GM18858 (cell line): ENCODE measurements at regions not wholly inside any gene's neighbourhood (a gene's known extent, or its start where the extent isn't known, plus 50 kb on each side); places are given as distances from the start of the nearest gene placed in this dataset.
"Not testable (repeated sequence)": the region's sequence is repeated elsewhere in the genome, so short reads cannot be mapped to it uniquely, and the experiment has no call there.

Source experiments
- ATAC-seq: cut with Tn5 transposase; IDR thresholded peaks from one replicate; pipeline ENCODE4 v1.9.1; 2021; ENCODE audit not compliant: unreplicated experiment

DNA sequence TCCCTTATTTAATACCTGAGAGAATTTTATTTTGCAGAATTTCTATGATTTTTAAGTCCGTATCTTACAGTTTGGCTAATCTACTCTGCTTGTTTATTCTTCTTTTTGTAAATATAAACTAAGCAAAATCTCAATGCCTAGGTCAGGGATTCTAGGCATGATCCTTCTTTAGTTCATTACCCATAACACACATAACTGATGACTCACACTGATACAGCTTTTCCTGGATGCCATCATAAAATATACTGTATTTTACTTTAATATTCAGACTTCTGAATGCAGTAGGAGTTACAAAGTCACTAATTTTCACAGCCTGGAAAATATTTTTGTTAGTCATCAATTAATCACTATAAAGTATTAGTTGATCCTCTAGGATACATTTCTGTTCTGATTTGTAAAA, 898.2 kb upstream of the RAG2 start:
- ATAC-seq = no peak

DNA sequence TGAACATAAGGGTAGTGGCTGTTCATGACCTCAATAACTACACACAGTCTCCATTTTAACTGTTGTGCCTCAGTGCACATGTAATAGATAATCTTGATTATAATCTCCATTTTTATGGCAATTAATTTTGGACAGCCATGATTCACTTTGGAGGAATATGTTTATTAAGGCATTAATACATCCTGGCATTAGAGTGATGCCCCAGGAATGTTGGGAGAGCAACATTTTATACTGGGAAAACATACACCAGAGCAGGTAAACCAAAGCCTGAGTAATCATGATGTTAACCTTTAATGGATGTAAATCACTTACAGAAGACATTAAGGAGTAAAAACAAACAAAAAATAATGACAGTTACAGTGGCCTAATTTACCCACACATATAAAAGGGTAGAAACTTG, 886.3 kb upstream of the RAG2 start:
- no peak for ATAC-seq

DNA sequence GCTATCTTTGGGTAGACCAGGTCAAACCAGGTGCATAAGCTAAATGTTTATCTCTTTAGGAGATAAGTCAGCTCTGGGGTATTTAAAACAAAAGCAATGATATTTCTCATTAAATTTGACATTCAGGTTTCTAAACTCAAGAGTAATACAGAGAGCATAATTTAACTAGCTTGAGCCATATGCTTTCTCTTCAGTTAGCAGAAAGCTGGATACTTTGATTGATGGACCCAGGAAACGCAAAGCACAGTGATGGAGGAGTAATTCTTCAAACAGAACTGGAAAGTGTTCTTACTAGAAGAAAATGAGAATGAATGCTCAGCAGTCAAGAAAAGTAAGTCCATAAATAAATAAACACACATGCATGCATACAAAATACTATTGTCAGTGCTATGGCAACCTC, 885.7 kb upstream of the RAG2 start:
- ATAC-seq = no peak

DNA sequence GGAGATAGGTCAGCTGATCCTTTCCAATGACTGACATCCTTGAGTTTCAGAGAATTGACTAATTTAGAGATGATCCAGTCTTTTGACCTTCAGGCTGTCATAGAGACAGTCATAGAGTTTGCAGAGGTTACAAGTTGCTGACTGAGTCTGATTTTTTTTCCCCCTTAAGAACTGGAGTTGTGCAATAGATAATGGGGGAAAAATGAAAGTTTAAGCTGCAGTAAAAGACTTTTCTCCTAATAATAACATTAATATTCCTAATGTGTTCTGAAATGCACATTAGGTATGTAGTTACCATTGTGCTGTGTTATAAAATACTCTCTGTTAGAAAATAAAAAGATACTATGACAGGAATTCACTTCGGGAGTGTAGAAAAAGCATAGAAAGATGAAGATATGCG, 876.9 kb upstream of the RAG2 start:
- ATAC-seq = no peak

DNA sequence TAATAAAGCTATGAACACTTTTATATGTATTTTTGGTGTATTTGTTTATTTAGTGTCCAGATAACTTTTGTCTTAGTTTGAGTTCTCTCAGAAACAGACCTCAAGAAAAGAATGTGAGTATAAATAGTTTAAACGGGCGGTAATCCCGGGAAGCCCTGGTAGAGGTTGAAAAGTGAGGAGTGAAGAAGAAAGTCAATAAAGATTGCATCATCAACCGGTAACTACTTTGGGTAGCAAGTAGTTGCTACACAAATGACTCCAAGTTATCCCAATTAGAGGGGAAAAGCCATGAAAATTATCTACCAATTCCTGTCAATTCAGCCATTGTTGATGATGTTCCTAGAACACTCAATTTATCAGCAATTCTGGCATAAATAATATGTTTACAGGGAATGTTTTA, 870.3 kb upstream of the RAG2 start:
- ATAC-seq = no peak

DNA sequence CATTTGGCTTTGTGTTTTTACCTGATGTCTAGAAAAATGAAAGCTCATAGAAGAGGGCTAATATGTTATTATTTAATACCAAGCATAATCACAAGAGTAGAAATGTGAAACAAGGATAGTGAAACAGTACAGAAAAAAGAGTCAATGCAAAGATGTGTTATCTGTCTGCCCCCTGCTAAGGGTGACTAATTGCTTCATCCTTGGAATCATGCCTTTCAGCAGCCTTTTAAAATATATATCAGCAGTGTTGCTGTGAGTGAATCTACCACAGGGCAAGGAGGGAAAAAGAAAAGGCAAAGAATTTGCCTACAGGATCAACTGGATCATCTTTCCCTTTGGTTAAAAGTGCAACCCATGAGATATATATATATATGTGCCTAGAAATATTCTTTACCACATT, 867.2 kb upstream of the RAG2 start:
- no peak for ATAC-seq

DNA sequence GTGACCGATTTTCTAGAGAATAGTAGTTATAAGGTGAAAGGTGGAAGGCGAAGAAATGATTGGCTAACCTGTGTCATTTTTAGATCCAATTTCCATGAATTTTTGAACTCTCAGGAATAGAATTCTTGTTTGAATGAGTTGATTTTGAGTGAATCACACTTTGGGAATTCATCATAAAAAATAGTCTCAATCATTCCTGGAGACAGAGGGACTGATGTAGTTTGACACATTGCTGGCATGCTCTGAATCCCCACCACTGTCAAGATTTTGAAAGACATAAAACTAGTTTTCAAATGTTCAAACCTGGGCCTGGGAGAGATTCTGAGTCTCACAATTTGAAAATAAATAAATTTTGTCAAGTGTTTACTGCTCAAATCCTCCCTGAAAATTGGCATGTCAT, 861.4 kb upstream of the RAG2 start:
- no peak for ATAC-seq

DNA sequence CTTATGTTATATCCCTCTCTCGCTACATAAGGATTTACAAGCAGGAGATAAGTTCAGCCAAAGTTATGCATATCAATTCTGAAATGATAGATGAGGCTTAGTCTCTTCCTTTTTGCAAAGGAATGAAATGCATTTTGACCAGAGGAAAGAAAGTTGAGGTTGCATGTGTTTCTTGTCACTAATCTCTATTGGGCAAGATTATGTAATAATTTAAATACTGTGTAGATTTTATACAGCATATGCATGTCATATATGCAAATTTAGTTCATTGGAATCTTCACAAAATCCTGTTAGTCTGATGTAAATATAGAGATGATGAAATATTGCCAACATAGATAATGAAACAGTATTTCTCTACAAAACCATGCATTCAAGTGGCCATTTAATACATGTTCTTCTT, 858.7 kb upstream of the RAG2 start:
- no peak for ATAC-seq

DNA sequence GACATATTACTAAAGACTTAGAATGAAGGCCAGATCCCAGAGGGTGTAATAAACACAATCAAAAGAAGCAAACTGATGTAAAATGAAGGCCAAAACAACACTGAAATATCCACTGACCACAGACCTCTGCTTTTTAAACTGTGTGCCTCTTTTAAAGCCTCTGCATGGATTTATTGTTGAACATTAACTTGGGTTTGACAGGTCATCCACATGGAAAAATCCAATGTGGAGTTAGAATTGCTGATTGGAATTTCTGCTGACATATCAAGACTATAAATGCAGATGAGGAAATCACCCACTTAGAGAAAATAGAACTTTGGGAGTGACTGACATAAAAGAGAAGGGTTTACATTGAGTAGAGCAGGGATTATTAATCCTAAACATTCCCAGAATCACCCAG, 853.9 kb upstream of the RAG2 start:
- ATAC-seq = no peak

DNA sequence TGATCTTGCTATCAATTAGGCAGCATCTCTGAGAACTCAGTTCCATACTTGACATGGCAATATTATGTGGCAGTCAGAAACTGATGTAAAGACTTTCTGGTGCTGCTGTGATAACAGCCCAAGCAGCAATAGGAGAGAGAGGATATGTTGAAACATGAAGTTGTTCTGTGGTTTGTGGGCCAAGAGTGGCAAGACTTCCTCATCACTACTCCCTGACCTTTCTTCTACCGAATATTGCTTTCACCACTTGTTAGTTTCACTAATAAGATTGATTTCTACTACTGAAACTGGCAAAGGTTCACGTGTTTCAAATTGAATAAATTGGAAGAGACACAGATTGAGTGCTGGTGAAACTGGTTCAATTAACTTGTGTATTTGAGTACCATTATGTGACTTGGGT, 852.6 kb upstream of the RAG2 start:
- ATAC-seq = peak; percentile 98

DNA sequence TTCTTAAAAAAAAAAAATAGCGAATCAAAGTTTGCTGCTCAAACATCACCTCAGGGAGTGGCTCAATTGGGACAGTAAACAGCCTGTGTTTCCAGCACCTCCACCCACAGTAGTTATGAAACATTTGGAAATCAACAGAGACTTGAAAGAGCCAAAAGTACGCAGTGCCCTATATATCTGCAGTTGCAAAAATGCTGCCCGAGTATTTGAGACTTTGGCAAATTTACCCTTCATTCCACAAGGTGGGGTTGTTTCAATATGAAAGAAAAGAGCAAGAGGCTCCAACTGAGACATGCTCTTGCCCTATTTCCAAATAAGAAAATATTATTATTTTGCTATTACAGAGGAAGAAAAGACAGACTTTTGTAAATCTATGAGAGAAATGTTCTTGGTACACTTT, 851.1 kb upstream of the RAG2 start:
- ATAC-seq = no peak

DNA sequence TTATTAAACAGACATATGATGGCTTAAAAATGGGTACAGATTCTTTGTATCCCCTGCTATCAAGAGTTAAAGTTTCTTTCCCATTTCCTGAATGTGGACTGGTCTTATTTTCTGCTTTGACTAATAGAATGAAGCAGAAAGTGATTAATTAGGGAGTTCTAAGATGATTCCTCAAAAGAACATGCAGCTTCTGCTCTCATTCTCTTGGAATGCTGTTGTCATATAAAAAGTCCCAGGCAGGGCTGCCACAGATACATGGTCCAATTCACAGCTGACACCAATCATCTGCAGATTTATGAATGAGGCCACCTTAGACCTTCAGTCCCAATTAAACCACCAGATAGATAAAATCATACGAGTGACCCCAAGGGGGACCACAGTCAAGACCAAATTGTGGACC, 844.5 kb upstream of the RAG2 start:
- no peak for ATAC-seq

DNA sequence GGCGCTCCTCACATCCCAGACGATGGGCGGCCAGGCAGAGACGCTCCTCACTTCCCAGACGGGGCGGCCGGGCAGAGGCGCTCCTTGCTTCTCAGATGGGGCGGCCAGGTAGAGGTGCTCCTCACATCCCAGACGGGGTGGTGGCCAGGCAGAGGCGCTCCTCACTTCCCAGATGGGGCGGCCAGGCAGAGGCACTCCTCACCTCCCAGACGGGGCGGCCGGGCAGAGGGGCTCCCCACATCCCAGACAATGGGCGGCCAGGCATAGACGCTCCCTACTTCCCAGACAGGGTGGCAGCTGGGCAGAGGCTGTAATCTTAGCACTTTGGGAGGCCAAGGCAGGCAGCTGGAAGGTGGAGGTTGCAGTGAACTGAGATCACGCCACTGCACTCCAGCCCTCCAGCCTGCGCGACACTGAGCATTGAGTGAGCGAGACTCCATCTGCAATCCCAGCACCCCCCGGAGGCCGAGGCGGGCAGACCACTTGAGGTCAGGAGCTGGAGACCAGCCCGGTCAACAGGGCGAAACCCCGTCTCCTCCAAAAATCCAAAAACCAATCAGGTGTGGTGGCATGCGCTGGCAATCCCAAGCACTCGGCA, 833.7 kb upstream of the RAG2 start:
- ATAC-seq = not testable (repeated sequence)

DNA sequence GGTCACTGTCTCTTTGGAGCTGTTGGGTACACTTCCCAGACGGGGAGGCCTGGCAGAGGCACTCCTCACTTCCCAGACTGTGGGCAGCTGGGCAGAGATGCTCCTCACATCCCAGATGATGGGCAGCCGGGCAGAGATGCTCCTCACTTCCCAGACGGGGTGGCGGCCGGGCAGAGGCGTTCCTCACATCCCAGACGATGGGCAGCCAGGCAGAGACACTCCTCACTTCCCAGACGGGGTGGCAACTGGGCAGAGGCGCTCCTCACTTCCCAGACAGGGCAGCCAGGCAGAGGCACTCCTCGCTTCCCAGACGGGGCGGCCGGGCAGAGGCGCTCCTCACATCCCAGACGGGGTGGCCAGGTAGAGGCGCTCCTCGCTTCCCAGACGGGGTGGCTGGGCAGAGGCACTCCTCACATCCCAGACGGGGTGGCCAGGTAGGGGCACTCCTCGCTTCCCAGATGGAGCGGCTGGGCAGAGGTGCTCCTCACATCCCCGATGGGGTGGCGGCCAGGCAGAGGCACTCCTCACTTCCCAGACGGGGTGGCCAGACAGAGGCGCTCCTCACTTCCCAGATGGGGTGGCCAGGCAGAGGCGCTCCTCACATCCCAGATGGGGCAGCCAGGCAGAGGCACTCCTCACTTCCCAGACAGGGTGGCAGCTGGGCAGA, 833.1 kb upstream of the RAG2 start:
- not testable (repeated sequence) for ATAC-seq

DNA sequence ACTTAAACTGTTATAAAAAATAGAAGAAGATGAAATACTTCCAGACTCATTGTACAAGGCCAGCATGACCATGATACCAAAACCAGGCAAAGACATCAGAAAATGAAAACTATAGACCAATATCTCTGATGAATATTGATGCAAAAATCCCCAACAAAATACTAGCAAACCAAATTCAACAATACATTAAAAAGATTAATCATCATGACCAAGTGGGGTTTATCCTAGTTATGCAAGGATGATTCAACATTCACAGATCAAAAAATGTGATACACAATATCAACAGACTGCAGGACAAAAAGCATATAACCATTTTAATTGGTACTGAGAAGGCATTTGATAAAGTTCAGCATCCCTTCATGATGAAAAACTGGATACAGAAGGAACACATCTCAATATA, 824.5 kb upstream of the RAG2 start:
- no peak for ATAC-seq

DNA sequence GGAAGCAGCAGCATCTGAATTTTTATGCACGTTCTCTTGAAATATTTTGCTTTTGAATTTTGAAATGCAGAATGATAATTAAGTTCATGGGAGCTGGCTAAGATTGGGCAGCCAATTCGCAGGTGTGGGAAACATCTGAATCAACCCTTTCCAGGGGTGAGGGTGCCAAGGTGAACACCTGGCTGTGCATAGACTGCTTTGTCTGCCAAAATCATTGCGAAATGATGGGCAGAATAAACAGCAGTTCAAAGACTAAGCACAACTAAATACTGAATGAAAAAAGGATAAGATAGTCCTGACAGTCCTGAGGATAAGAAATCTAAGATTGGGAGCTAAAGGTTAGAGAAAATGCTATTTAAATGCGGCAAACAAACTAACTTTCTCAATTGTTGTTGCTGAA, 813.3 kb upstream of the RAG2 start:
- no peak for ATAC-seq

DNA sequence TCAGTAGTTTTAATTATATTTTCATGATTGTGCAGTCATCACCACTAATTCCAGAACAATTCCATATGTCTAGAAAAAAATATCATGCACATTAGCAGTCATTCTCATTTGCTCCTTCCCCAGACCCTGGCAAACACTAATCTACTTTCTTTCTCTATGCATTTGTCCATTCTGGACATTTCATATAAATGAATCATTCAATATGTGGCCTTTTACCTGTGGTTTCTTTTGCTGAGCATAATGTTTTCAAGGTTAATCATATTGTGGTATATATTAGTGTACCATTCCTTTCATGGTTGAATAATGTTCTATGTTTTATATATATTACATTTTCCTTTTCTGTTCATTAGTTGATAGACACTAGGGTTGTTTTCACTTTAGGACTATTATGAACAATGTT, 811.1 kb upstream of the RAG2 start:
- no peak for ATAC-seq

DNA sequence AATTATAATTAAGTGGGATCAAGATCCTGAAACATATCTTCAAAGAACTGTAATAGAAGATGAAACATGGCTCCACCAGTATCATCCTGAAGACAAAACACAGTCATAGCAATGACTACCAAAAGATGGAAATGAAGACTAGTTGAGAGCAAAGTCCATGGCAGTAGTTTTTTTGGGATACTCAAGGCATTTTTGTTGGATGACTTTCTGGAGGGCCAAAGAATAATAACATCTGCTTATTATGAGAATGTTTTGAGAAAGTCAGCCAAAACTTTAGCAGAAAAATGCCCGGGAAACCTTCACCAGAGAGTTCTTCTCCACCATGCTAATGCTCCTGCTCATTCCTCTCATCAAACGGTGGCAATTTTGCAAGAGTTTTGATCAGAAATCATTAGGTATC, 809.4 kb upstream of the RAG2 start:
- ATAC-seq = no peak

DNA sequence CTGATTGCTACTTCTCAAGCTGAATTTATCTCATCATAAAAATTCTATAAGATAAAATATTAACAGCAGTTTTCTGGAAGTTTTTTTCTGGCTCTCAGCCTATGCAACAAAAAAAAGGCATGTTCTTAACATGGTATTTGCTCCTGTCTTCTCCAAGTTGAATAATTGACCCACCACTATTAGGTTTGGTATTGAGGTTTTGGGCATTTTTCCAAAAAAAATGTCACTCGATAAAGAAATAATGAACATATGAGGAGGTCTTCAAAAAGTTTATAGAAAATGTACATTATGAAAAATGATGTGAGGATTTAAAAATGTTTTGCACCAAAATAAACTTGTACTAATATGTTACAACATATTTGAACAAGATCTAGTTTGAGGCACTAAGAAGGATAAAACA, 808.6 kb upstream of the RAG2 start:
- ATAC-seq = no peak

DNA sequence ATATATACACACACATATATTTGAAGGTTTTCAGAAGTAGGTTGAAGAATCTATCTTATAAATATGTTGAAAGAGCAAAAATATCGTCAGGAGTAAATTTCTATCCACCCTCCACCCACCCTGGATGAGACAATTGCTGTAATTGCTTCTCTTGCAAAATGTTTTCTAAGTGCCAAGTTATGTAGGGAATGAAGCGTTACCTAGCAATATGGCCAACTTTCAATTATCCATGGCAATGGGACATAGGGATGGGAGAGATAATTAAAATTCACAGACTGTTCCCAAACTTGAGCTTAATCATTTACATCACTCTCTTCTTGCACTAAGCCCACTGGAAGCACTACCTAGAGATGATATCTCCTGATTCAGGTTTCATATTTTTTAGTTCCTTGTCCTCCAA, 806.2 kb upstream of the RAG2 start:
- ATAC-seq = no peak

DNA sequence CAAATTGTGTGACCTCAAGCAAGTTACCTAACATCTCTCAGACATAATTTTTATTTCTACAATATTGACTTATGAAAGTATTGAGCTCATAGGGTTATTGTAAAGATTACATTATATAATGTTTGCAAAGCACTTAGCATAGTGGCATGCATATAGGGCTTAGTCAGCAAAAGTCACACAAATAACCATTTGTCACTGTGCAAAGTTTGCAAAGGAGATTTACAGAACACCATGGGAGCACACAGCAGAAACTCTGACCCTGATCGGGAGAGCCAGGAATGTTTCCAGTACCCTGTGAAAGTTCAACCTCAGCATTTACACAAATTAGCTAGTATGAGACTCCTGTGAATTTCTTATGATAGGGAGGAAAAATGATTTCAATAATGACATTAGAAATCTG, 804.6 kb upstream of the RAG2 start:
- no peak for ATAC-seq

DNA sequence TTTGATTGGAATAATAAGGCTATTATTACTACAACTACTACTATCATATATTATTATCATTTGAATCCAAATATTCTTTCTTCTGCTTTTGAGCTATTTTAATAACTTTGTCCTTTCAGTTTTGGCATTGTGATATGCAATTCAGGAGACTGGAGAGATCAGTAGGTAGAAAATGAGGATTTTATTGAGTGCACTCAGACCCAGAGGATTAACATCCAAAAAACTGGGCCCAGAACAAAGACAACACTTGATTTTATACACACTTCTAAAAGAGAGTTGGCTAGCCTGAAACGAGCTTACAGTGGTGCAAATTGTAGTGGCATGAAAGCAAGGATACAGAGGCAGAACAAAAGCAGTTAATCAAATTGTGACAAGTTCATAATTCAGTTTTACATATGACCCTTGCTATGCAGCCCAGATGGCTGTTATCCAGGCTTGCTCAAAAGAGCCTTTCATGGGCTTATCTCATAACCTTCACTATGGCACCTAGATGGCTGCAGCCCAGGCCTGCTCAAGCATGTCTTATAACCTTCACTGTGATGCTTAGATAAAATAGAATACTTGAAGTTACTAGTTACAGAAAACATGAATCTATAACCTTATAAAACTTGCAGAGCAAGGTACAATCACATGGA, 796.3 kb upstream of the RAG2 start:
- ATAC-seq = no peak

DNA sequence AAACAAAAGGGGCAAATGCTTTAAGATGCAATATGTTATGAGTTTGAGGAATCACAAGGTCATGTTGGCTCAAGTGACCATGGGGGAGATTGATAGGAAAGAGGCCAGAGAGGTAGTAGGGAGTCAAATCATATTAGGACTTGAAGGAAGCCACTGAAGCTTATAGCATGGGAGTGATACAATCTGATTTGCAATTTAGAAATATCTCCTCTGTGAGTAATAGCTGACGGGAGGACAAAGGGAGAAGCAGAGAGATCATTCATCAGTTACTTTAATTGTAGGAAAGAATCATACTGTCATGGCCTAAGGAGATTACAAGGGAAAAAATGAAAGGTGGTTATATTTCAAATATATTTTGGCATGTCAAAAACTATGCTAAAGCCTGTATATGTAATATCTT, 793.6 kb upstream of the RAG2 start:
- ATAC-seq = no peak
